ENCODE measurements at regions not wholly inside any gene's neighbourhood (a gene's known extent, or its start where the extent isn't known, plus 50 kb on each side); places are given as distances from the start of the nearest gene placed in this dataset.
A peak's percentile ranks its signal among the peaks of the same experiment; 100 is the strongest.

DNA sequence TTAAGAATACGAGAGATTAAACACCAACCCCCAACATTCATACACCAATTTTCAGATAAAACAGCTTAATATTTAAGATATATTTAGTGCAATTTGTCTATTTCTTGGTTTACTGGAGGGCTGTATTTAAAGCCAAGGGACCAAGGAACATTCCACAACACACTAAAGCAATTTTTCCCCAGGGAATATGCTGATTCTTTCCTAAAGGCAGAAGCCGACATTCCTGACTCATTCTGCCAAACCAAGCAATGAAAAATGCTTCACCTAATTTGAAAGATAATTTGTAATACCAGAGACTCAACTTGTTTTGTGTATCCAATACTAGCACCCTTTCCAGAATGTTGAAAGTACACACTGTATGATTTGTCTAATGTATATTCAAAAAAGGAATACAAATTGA lies 1267.6 kb upstream of the PIK3C3 start:
- no peaks in the 10 kb centered on the region for H3K27me3 ChIP-seq (ENCODE audit: control insufficient read depth, insufficient read depth, low read length)
- intact Hi-C loops (cut with DNase I), result no loop called here
- no peaks in the 10 kb centered on the region for H3K9me3 ChIP-seq (ENCODE audit: control insufficient read depth in 2 of 3, insufficient read depth in 1 of 3, low read length in 3 of 3)
- H3K9ac ChIP-seq (ENCODE audit: low read length in 3 of 3), result no peak overlapping the region
- TF ChIP-seq CTCF (IDR thresholded peaks at IDR 0.05; ENCODE audit: borderline replicate concordance, extremely low read depth, insufficient read depth), result no peak
- no peak overlapping the region for H3K4me3 ChIP-seq (ENCODE audit: low read length in 3 of 3)
- H3K27ac ChIP-seq (ENCODE audit: low read depth in 2 of 2, low read length in 2 of 2), result no peak overlapping the region
- FAIRE-seq (no peak), DNase-seq (peak in 1 of 5 donors; percentile 38)
- H3K36me3 ChIP-seq (ENCODE audit: control insufficient read depth in 2 of 3, insufficient read depth in 3 of 3, low read length in 3 of 3), result no peaks in the 10 kb centered on the region
- H3K4me1 ChIP-seq (ENCODE audit: control insufficient read depth in 2 of 3, insufficient read depth in 2 of 3, low read depth in 1 of 3, low read length in 3 of 3), result no peaks in the 10 kb centered on the region

DNA sequence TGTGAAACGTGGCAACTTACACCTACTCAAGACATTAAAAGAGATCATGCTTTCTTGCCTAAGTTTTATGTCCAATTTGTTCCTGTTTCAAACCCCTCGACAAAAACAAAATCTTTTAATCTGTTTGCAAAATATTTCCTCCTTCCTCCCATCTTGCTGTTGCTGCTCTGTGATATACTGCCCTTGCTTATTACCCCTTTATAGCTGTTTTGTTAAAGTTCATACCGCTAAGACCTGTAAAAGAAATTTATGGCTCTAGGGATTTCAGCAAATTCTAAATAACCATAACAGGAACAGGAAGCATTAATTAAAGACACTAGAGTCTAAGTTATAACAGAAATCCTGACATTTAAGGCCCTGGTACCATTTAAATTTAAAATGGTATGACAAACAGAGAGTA lies 1268.2 kb upstream of the PIK3C3 start:
- intact Hi-C loops (cut with DNase I), result no loop called here
- FAIRE-seq (no peak), DNase-seq (peak in 2 of 5 donors; percentile 27 to 58)
- no peaks in the 10 kb centered on the region for H3K27me3 ChIP-seq (ENCODE audit: control insufficient read depth, insufficient read depth, low read length)
- no peaks in the 10 kb centered on the region for H3K9me3 ChIP-seq (ENCODE audit: control insufficient read depth in 2 of 3, insufficient read depth in 1 of 3, low read length in 3 of 3)
- no peak overlapping the region for H3K4me3 ChIP-seq (ENCODE audit: low read length in 3 of 3)
- no peaks in the 10 kb centered on the region for H3K4me1 ChIP-seq (ENCODE audit: control insufficient read depth in 2 of 3, insufficient read depth in 2 of 3, low read depth in 1 of 3, low read length in 3 of 3)
- no peak overlapping the region for H3K9ac ChIP-seq (ENCODE audit: low read length in 3 of 3)
- H3K27ac ChIP-seq (ENCODE audit: low read depth in 2 of 2, low read length in 2 of 2), result no peak overlapping the region
- no peak for TF ChIP-seq CTCF (IDR thresholded peaks at IDR 0.05; ENCODE audit: borderline replicate concordance, extremely low read depth, insufficient read depth)
- no peaks in the 10 kb centered on the region for H3K36me3 ChIP-seq (ENCODE audit: control insufficient read depth in 2 of 3, insufficient read depth in 3 of 3, low read length in 3 of 3)

GRCh38 chr18:40685219-40685618 lies 1269.8 kb upstream of the PIK3C3 start:
- Histone ChIP-seq H3K4me1 (ENCODE audit: control insufficient read depth in 2 of 3, insufficient read depth in 2 of 3, low read depth in 1 of 3, low read length in 3 of 3) (no peaks in the 10 kb centered on the region), H3K36me3 (ENCODE audit: control insufficient read depth in 2 of 3, insufficient read depth in 3 of 3, low read length in 3 of 3) (no peaks in the 10 kb centered on the region), H3K4me3 (ENCODE audit: low read length in 3 of 3) (no peak overlapping the region), H3K27me3 (ENCODE audit: control insufficient read depth, insufficient read depth, low read length) (no peaks in the 10 kb centered on the region), H3K9me3 (ENCODE audit: control insufficient read depth in 2 of 3, insufficient read depth in 1 of 3, low read length in 3 of 3) (no peaks in the 10 kb centered on the region), H3K27ac (ENCODE audit: low read depth in 2 of 2, low read length in 2 of 2) (no peak overlapping the region), H3K9ac (ENCODE audit: low read length in 3 of 3) (no peak overlapping the region)
- no peak for FAIRE-seq
- TF ChIP-seq CTCF (IDR thresholded peaks at IDR 0.05; ENCODE audit: borderline replicate concordance, extremely low read depth, insufficient read depth), result no peak
- intact Hi-C loops (cut with DNase I), result no loop called here
- no peak for DNase-seq

DNA sequence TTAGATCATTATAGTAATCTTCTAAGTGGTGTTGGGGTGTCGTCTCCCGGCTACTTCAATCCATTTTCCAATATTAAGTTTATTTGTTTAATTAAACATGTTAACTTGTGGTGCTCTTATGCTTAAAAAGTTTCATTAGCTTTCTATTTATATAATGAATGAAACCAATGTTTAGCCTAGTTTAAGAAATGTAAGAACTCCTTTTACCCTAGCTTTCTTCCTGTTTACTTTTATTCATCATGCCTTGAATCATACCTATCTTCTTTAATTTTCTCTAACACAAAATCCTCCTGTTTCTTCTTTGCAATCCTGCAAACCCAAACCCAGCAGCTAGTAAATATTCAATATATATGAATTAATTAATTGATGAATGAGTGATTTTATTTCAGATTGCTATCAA lies 1276.7 kb upstream of the PIK3C3 start:
- no peak overlapping the region for H3K27ac ChIP-seq (ENCODE audit: low read depth in 2 of 2, low read length in 2 of 2)
- no peaks in the 10 kb centered on the region for H3K9me3 ChIP-seq (ENCODE audit: control insufficient read depth in 2 of 3, insufficient read depth in 1 of 3, low read length in 3 of 3)
- intact Hi-C loops (cut with DNase I), result no loop called here
- H3K9ac ChIP-seq (ENCODE audit: low read length in 3 of 3), result no peak overlapping the region
- H3K4me3 ChIP-seq (ENCODE audit: low read length in 3 of 3), result no peak overlapping the region
- no peak for TF ChIP-seq CTCF (IDR thresholded peaks at IDR 0.05; ENCODE audit: borderline replicate concordance, extremely low read depth, insufficient read depth)
- no peak for FAIRE-seq
- no peak for DNase-seq
- H3K36me3 ChIP-seq (ENCODE audit: control insufficient read depth in 2 of 3, insufficient read depth in 3 of 3, low read length in 3 of 3), result no peaks in the 10 kb centered on the region
- H3K4me1 ChIP-seq (ENCODE audit: control insufficient read depth in 2 of 3, insufficient read depth in 2 of 3, low read depth in 1 of 3, low read length in 3 of 3), result no peaks in the 10 kb centered on the region
- H3K27me3 ChIP-seq (ENCODE audit: control insufficient read depth, insufficient read depth, low read length), result no peaks in the 10 kb centered on the region
